22Rv1 (cell line): ENCODE measurements at regions not wholly inside any gene's neighbourhood (a gene's known extent, or its start where the extent isn't known, plus 50 kb on each side); places are given as distances from the start of the nearest gene placed in this dataset.

Source experiments
- H3K27ac ChIP-seq: fragments of 450-650 bp; 2 replicates; pipeline ENCODE4 v1.5.1; 2017
- CTCF ChIP-seq: fragments of 450-650 bp; IDR thresholded peaks from 2 replicates; pipeline ENCODE4 v1.5.1; 2017; ENCODE audit warnings: mild to moderate bottlenecking
- ZFX ChIP-seq: fragments of 450-650 bp; IDR thresholded peaks from 2 replicates; pipeline ENCODE4 v1.6.1; 2017; ENCODE audit warnings: antibody characterized with exemption, borderline replicate concordance

GRCh38 chr6:163694988-163695398, 280.5 kb downstream of the QKI start:
- no peak overlapping the region for H3K27ac ChIP-seq
- TF ChIP-seq CTCF: no peak
- TF ChIP-seq ZFX: no peak

- H3K27ac ChIP-seq: no peak overlapping the region
- TF ChIP-seq ZFX (no peak), CTCF (no peak)
Observed at GRCh38 chr6:163694072-163694471, 279.6 kb downstream of the QKI start.

- no peak overlapping the region for H3K27ac ChIP-seq
- TF ChIP-seq ZFX: no peak
- TF ChIP-seq CTCF: no peak
Observed at GRCh38 chr6:163691049-163691448, 276.5 kb downstream of the QKI start.

GRCh38 chr6:163688739-163689362, 274.3 kb downstream of the QKI start:
- TF ChIP-seq CTCF: no peak
- TF ChIP-seq ZFX: no peak
- H3K27ac ChIP-seq: no peak overlapping the region

- no peak overlapping the region for H3K27ac ChIP-seq
- TF ChIP-seq CTCF (no peak), ZFX (no peak)
Observed at GRCh38 chr6:163687075-163687474, 272.6 kb downstream of the QKI start.

- TF ChIP-seq ZFX: no peak
- no peak overlapping the region for H3K27ac ChIP-seq
Observed at GRCh38 chr6:163686301-163686700, 271.8 kb downstream of the QKI start.

- H3K27ac ChIP-seq: no peak overlapping the region
- no peak for TF ChIP-seq ZFX
- TF ChIP-seq CTCF: no peak
Observed at GRCh38 chr6:163683105-163683622, 268.6 kb downstream of the QKI start.

GRCh38 chr6:163679753-163680152, 265.2 kb downstream of the QKI start:
- no peak overlapping the region for H3K27ac ChIP-seq
- TF ChIP-seq ZFX: no peak
